B cell (primary cell): ENCODE measurements at regions not wholly inside any gene's neighbourhood (a gene's known extent, or its start where the extent isn't known, plus 50 kb on each side); places are given as distances from the start of the nearest gene placed in this dataset.

Experiments
- ATAC-seq: fragments of 200-7000 bp; cut with Tn5 transposase; one replicate; pipeline ENCODE4 v1.10.0; 2021; ENCODE audit warnings: low read depth, mild to moderate bottlenecking, moderate number of reproducible peaks, moderate library complexity
- CTCF ChIA-PET: fragments of 350-600 bp; sonication (Branson Sonifier 250); formaldehyde crosslinking; loops from one replicate; lab custom pipeline; 2021; ENCODE audit warnings: antibody characterized with exemption, inconsistent platforms; lab: Charles Lee
- POLR2A ChIA-PET: fragments of 350-600 bp; sonication (Branson Sonifier 250); formaldehyde crosslinking; loops from one replicate; lab custom pipeline; 2021; ENCODE audit warnings: antibody characterized with exemption; lab: Charles Lee
- DNase-seq: peaks from one replicate; pipeline ENCODE4 v3.0.0; 2013
- H2AFZ ChIP-seq: 2 replicates; pipeline ENCODE4 v1.6.1; 2012; ENCODE audit warnings: mild to moderate bottlenecking, low read depth, low read length; ENCODE audit not compliant: insufficient read depth, poor library complexity, severe bottlenecking
- H3K27ac ChIP-seq, 2 donors: 1 replicate in 1 of 2; 2 replicates in 1 of 2; pipeline ENCODE4 v1.5.1; 2012 to 2013; ENCODE audit warnings: low read length in 2 of 2, mild to moderate bottlenecking in 2 of 2, moderate library complexity in 1 of 2
- H3K27me3 ChIP-seq, 4 experiments: fragments of 200-600 bp in 1 of 4; sonication (generic) in 1 of 4; replicated peaks in 1 of 4; 1 replicate in 2 of 4; 2 replicates in 2 of 4; pipeline versions ENCODE4 v1.6.1 to v1.7.0; 2013 to 2016; ENCODE audit warnings: low read length in 3 of 4, mild to moderate bottlenecking in 2 of 4, mixed read lengths in 1 of 4, moderate library complexity in 1 of 4; ENCODE audit not compliant: insufficient read depth in 4 of 4, control insufficient read depth in 3 of 4; ENCODE audit errors: control extremely low read depth in 1 of 4
- H3K36me3 ChIP-seq, 2 experiments: replicated peaks in 1 of 2; 1 replicate in 1 of 2; 2 replicates in 1 of 2; pipeline versions ENCODE4 v1.6.1 to v1.7.1; 2013; ENCODE audit warnings: low read length in 1 of 2; ENCODE audit not compliant: insufficient read depth in 2 of 2, control insufficient read depth in 1 of 2; ENCODE audit errors: control extremely low read depth in 1 of 2, extremely low read depth in 1 of 2
- H3K4me1 ChIP-seq, 2 donors: fragments of 200-600 bp in 1 of 2; sonication (generic) in 1 of 2; 1 replicate in 1 of 2; 2 replicates in 1 of 2; pipeline versions ENCODE4 v1.5.1 to v1.6.1; 2013 to 2017; ENCODE audit warnings: low read length in 2 of 2; ENCODE audit not compliant: control insufficient read depth in 2 of 2, insufficient read depth in 2 of 2
- H3K4me2 ChIP-seq: replicated peaks from 2 replicates; pipeline ENCODE3; 2012; ENCODE audit warnings: mild to moderate bottlenecking, low read depth, low read length; ENCODE audit not compliant: poor library complexity, severe bottlenecking
- H3K4me3 ChIP-seq, 5 experiments: fragments of 200-600 bp in 1 of 5; sonication (generic) in 1 of 5; 1 replicate in 3 of 5; 2 replicates in 2 of 5; pipeline versions ENCODE4 v1.5.1 to v1.7.0; 2011 to 2016; ENCODE audit warnings: low read length in 4 of 5, mild to moderate bottlenecking in 4 of 5, low read depth in 2 of 5, control low read depth in 1 of 5, moderate library complexity in 1 of 5; ENCODE audit not compliant: insufficient read depth in 1 of 5; ENCODE audit errors: control extremely low read depth in 1 of 5, extremely low read depth in 1 of 5
- H3K79me2 ChIP-seq: fragments of 200-600 bp; sonication (generic); one replicate; pipeline ENCODE4 v1.6.0; 2016; ENCODE audit warnings: low read length; ENCODE audit not compliant: control insufficient read depth, insufficient read depth
- H3K9ac ChIP-seq: fragments of 200-600 bp; sonication (generic); 2 replicates; pipeline ENCODE4 v1.6.1; 2017; ENCODE audit warnings: mild to moderate bottlenecking, low read length, moderate library complexity
- H3K9me3 ChIP-seq, 3 donors: one replicate each; pipeline versions ENCODE4 v1.6.1 to v1.7.1; 2013; ENCODE audit warnings: low read length in 2 of 3; ENCODE audit not compliant: control insufficient read depth in 2 of 3, insufficient read depth in 1 of 3; ENCODE audit errors: control extremely low read depth in 1 of 3
- H4K20me1 ChIP-seq: 2 replicates; pipeline ENCODE4 v1.6.0; 2012; ENCODE audit warnings: mild to moderate bottlenecking, low read length; ENCODE audit not compliant: insufficient read depth, control insufficient read depth, poor library complexity, severe bottlenecking
- H3K27ac Mint-ChIP-seq: one replicate; pipeline ENCODE4 v1.8.0; 2021; ENCODE audit warnings: mixed read lengths
- H3K27me3 Mint-ChIP-seq: one replicate; pipeline ENCODE4 v1.8.0; 2021; ENCODE audit warnings: mixed read lengths
- H3K4me1 Mint-ChIP-seq: one replicate; pipeline ENCODE4 v1.8.0; 2021; ENCODE audit warnings: mixed read lengths
- H3K4me3 Mint-ChIP-seq: one replicate; pipeline ENCODE4 v1.8.0; 2021; ENCODE audit warnings: mixed read lengths
- H3K9me3 Mint-ChIP-seq: one replicate; pipeline ENCODE4 v1.8.0; 2022; ENCODE audit warnings: mixed read lengths; ENCODE audit not compliant: insufficient read depth
- CTCF ChIP-seq: fragments of 200-600 bp; IDR thresholded peaks from one replicate; pipeline ENCODE4 v1.8.0; 2022; ENCODE audit warnings: antibody characterized with exemption, mild to moderate bottlenecking
- EZH2 ChIP-seq: IDR thresholded peaks from 2 replicates; pipeline ENCODE4 v1.6.1; 2012; ENCODE audit warnings: borderline replicate concordance, low read depth, mild to moderate bottlenecking, moderate library complexity, low read length; ENCODE audit not compliant: insufficient read depth, poor library complexity, severe bottlenecking
- WGBS: methylation state at CpG from one replicate; pipeline ENCODE4 v1.1.5; 2013; ENCODE audit warnings: missing lambda C conversion rate; ENCODE audit not compliant: insufficient coverage; 5-methylcytosine and 5-hydroxymethylcytosine counted together
- intact Hi-C: fragments of 100-400 bp; cut with micrococcal nuclease; formaldehyde crosslinking; loops from one replicate; pipeline ENCODE4 v1.10.0; 2022

- H3K79me2 ChIP-seq: no peaks in the 10 kb centered on the region
- H3K4me3 ChIP-seq: no peak overlapping the region
- intact Hi-C loops: no loop called here
- ChIA-PET POLR2A (no interaction called here), CTCF (no interaction called here)
- no peak overlapping the region for H3K9ac ChIP-seq
- DNase-seq (no peak), ATAC-seq (no peak)
- no peaks in the 10 kb centered on the region for H3K4me1 Mint-ChIP-seq
- no CpG with 5 or more reads among the region's 1 CpG for WGBS
- H2AFZ ChIP-seq: no peak overlapping the region
- H3K27me3 Mint-ChIP-seq: no peaks in the 10 kb centered on the region
- no peaks in the 10 kb centered on the region for H3K4me1 ChIP-seq
- H3K27ac Mint-ChIP-seq: no peak overlapping the region
- no peak overlapping the region for H3K4me2 ChIP-seq
- H3K9me3 ChIP-seq: no peaks in the 10 kb centered on the region
- peaks cover 4% of the 10 kb centered on the region for H3K9me3 Mint-ChIP-seq
- no peak overlapping the region for H3K4me3 Mint-ChIP-seq
- H3K36me3 ChIP-seq: no peaks in the 10 kb centered on the region
- H4K20me1 ChIP-seq: no peaks in the 10 kb centered on the region
- no peak overlapping the region for H3K27ac ChIP-seq
- no peaks in the 10 kb centered on the region for H3K27me3 ChIP-seq
- TF ChIP-seq CTCF: no peak
- no peak for TF ChIP-seq EZH2
Measured at GRCh38 chr11:101363706-101364275, 220.0 kb downstream of the TRPC6 start.

DNA sequence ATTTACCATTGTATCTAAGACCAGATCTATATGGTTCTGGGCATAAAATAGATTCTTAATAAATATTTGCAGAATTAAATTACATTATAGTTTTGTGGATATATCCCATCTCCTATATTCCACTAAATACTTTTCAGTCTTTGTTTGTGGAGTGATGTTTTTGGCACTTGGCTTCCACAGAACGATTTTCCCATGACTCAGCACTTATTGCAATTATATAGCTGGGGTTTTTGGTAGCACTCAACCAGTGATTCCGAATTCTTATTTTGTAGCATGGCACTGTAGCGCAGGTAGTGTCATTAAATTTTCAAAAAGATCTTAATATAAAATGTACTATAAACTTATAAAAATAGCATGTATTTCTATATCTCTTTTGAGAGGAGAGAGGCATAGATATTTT is 221.2 kb downstream of the TRPC6 start:
- no peaks in the 10 kb centered on the region for H3K4me1 ChIP-seq
- no peaks in the 10 kb centered on the region for H3K79me2 ChIP-seq
- H3K4me3 ChIP-seq: no peak overlapping the region
- H3K27me3 Mint-ChIP-seq: no peaks in the 10 kb centered on the region
- no peak overlapping the region for H3K27ac ChIP-seq
- WGBS: no CpG with 5 or more reads among the region's 3 CpGs
- H3K27ac Mint-ChIP-seq: no peak overlapping the region
- H3K9ac ChIP-seq: no peak overlapping the region
- ATAC-seq: no peak
- no peak overlapping the region for H3K4me2 ChIP-seq
- no peak for DNase-seq
- ChIA-PET POLR2A (no interaction called here), CTCF (no interaction called here)
- TF ChIP-seq EZH2 (no peak), CTCF (no peak)
- no peaks in the 10 kb centered on the region for H3K36me3 ChIP-seq
- peaks cover 6% of the 10 kb centered on the region for H3K9me3 Mint-ChIP-seq
- H3K4me1 Mint-ChIP-seq: no peaks in the 10 kb centered on the region
- no peaks in the 10 kb centered on the region for H3K27me3 ChIP-seq
- H2AFZ ChIP-seq: no peak overlapping the region
- intact Hi-C loops: no loop called here
- H4K20me1 ChIP-seq: no peaks in the 10 kb centered on the region
- H3K9me3 ChIP-seq: no peaks in the 10 kb centered on the region
- no peak overlapping the region for H3K4me3 Mint-ChIP-seq
